PFSK-1 (cell line): ENCODE measurements at regions not wholly inside any gene's neighbourhood (a gene's known extent, or its start where the extent isn't known, plus 50 kb on each side); places are given as distances from the start of the nearest gene placed in this dataset.

Source experiments
- FOXP2 ChIP-seq: optimal IDR thresholded peaks from 2 replicates; pipeline ENCODE3; 2011; ENCODE audit warnings: borderline replicate concordance, control low read depth, inconsistent platforms; ENCODE audit not compliant: insufficient read depth; ENCODE audit errors: extremely low read length, extremely low read depth
- POLR2AphosphoS5 ChIP-seq: IDR thresholded peaks from 2 replicates; pipeline ENCODE4 v1.6.1; 2012; ENCODE audit warnings: low read depth, mild to moderate bottlenecking, control low read depth, low read length, moderate library complexity
- REST ChIP-seq, 2 experiments: IDR thresholded peaks; 2 replicates each; pipeline versions ENCODE4 v1.6.1 to v1.8.0; 2011 to 2012; ENCODE audit warnings: low read depth in 2 of 2, low read length in 2 of 2, control low read depth in 1 of 2, inconsistent platforms in 1 of 2, mild to moderate bottlenecking in 1 of 2, moderate library complexity in 1 of 2; ENCODE audit not compliant: insufficient read depth in 1 of 2
- SIN3A ChIP-seq: IDR thresholded peaks from 2 replicates; pipeline ENCODE4 v1.6.1; 2012; ENCODE audit warnings: mild to moderate bottlenecking, low read length, moderate library complexity, borderline replicate concordance; ENCODE audit not compliant: insufficient read depth
- TAF1 ChIP-seq: IDR thresholded peaks from 2 replicates; pipeline ENCODE4 v1.6.1; 2012; ENCODE audit warnings: low read length, control low read depth, borderline replicate concordance; ENCODE audit not compliant: insufficient read depth

GRCh38 chr1:204775546-204775945 lies 90.0 kb upstream of the LRRN2 start:
- TF ChIP-seq REST (IDR thresholded peaks at IDR 0.05; ENCODE audit: insufficient read depth in 1 of 2, low read depth in 2 of 2, low read length in 2 of 2) (no peak), FOXP2 (no peak), SIN3A (no peak), TAF1 (no peak), POLR2AphosphoS5 (no peak)

- TF ChIP-seq FOXP2 (no peak), REST (IDR thresholded peaks at IDR 0.05; ENCODE audit: insufficient read depth in 1 of 2, low read depth in 2 of 2, low read length in 2 of 2) (no peak), POLR2AphosphoS5 (no peak), TAF1 (no peak), SIN3A (no peak)
Observed at GRCh38 chr1:204777591-204777990, 92.1 kb upstream of the LRRN2 start.

GRCh38 chr1:204780630-204781029 lies 90.0 kb upstream of the NFASC start:
- no peak for TF ChIP-seq FOXP2
- TF ChIP-seq REST (IDR thresholded peaks at IDR 0.05; ENCODE audit: insufficient read depth in 1 of 2, low read depth in 2 of 2, low read length in 2 of 2) = no peak
- TF ChIP-seq SIN3A = no peak
- TF ChIP-seq TAF1 = no peak
- no peak for TF ChIP-seq POLR2AphosphoS5

- no peak for TF ChIP-seq FOXP2
Observed at GRCh38 chr1:204782118-204782700, 88.5 kb upstream of the NFASC start.

- no peak for TF ChIP-seq SIN3A
- no peak for TF ChIP-seq REST (IDR thresholded peaks at IDR 0.05; ENCODE audit: insufficient read depth in 1 of 2, low read depth in 2 of 2, low read length in 2 of 2)
- TF ChIP-seq POLR2AphosphoS5 = no peak
- no peak for TF ChIP-seq FOXP2
- TF ChIP-seq TAF1 = no peak
Observed at GRCh38 chr1:204788470-204788869, 82.2 kb upstream of the NFASC start.
